MM.1S (cell line): ENCODE measurements at regions not wholly inside any gene's neighbourhood (a gene's known extent, or its start where the extent isn't known, plus 50 kb on each side); places are given as distances from the start of the nearest gene placed in this dataset.

Experiments
- DNase-seq: peaks from one replicate; pipeline ENCODE4 v3.0.0-alpha.2; 2015
- H2AFZ ChIP-seq: fragments of 300-600 bp; sonication (generic); 2 replicates; pipeline ENCODE4 v1.6.0; 2016; ENCODE audit warnings: antibody characterized with exemption, low read length
- H3F3A ChIP-seq: fragments of 300-600 bp; sonication (generic); 2 replicates; pipeline ENCODE4 v1.6.1; 2016; ENCODE audit warnings: mild to moderate bottlenecking, antibody characterized with exemption, low read length, moderate library complexity, mixed read lengths; ENCODE audit not compliant: insufficient read depth
- H3K27ac ChIP-seq: fragments of 300-600 bp; sonication (generic); 2 replicates; pipeline ENCODE4 v1.5.1; 2016; ENCODE audit warnings: mild to moderate bottlenecking, low read length
- H3K27me3 ChIP-seq: fragments of 300-600 bp; sonication (generic); replicated peaks from 2 replicates; pipeline ENCODE4 v1.6.0; 2016; ENCODE audit warnings: low read length; ENCODE audit not compliant: insufficient read depth
- H3K36me3 ChIP-seq: fragments of 300-600 bp; sonication (generic); replicated peaks from 2 replicates; pipeline ENCODE4 v1.6.1; 2016; ENCODE audit warnings: mild to moderate bottlenecking, low read length, mixed read lengths; ENCODE audit not compliant: insufficient read depth
- H3K4me1 ChIP-seq: fragments of 300-600 bp; sonication (generic); 2 replicates; pipeline ENCODE4 v1.6.1; 2016; ENCODE audit warnings: low read length, mixed read lengths
- H3K4me2 ChIP-seq: fragments of 300-600 bp; sonication (generic); 2 replicates; pipeline ENCODE4 v1.6.0; 2016; ENCODE audit warnings: low read depth, low read length
- H3K4me3 ChIP-seq: fragments of 300-600 bp; sonication (generic); 2 replicates; pipeline ENCODE4 v1.5.1; 2016; ENCODE audit warnings: low read length, mixed read lengths
- H3K79me2 ChIP-seq: fragments of 300-600 bp; sonication (generic); 2 replicates; pipeline ENCODE4 v1.6.1; 2016; ENCODE audit warnings: mixed run types, low read length, mixed read lengths
- H3K9ac ChIP-seq: fragments of 300-600 bp; sonication (generic); 2 replicates; pipeline ENCODE4 v1.6.1; 2016; ENCODE audit warnings: low read length, mixed read lengths
- H3K9me2 ChIP-seq: fragments of 300-600 bp; sonication (generic); replicated peaks from 2 replicates; pipeline ENCODE4 v1.6.1; 2016; ENCODE audit warnings: mild to moderate bottlenecking, low read length, mixed read lengths; ENCODE audit not compliant: insufficient read depth
- H3K9me3 ChIP-seq: fragments of 300-600 bp; sonication (generic); replicated peaks from 2 replicates; pipeline ENCODE4 v1.6.1; 2016; ENCODE audit warnings: mild to moderate bottlenecking, low read length, mixed read lengths; ENCODE audit not compliant: insufficient read depth
- H4K20me1 ChIP-seq: fragments of 300-600 bp; sonication (generic); 2 replicates; pipeline ENCODE4 v1.6.1; 2016; ENCODE audit warnings: mild to moderate bottlenecking, low read length, moderate library complexity, mixed read lengths; ENCODE audit not compliant: insufficient read depth
- EZH2 ChIP-seq: fragments of 300-600 bp; sonication (generic); optimal IDR thresholded peaks from 2 replicates; pipeline ENCODE3; 2017; ENCODE audit warnings: low read depth, mild to moderate bottlenecking, antibody characterized with exemption, low read length, mixed read lengths
- EZH2phosphoT487 ChIP-seq: fragments of 300-600 bp; sonication (generic); IDR thresholded peaks from 2 replicates; pipeline ENCODE4 v1.6.1; 2018; ENCODE audit warnings: antibody characterized with exemption, low read length
- TF ChIP-seq, protein P1 (sequence below): fragments of 300-600 bp; sonication (generic); IDR thresholded peaks from 2 replicates; pipeline ENCODE4 v1.5.1; 2016; ENCODE audit warnings: antibody characterized with exemption, low read length, mixed read lengths

DNA sequence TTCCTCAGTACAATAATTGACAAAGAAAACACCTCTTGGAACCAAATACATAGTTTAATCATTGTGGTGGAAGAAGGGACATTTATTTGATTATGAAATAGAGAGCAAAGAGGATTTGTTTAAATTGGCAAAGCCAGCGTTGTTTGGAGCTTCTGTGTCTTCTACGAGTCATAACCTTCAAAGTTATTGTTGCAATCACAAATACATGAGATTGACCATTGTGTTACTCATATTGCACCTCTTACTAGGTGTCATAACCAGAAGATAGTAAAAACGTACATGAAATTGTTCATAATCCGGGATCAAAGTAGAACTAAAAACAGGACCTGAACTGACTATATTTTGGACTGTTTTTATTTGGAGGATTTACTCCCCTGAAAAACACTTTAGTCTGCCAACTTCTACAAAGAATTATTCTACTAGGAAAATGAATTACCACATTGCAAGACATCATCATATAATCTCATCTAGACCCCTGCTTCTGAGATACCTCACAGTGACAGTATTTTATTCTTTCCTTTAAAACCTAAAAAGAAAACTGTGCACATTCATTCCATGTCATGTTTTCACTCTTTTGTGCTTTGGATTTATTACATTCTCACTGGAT is 151.7 kb upstream of the KLF7 start:
- Histone ChIP-seq H3K9me2 (no peaks in the 10 kb centered on the region), H3K4me2 (no peak overlapping the region), H2AFZ (no peak overlapping the region), H3K4me1 (no peaks in the 10 kb centered on the region), H3K9me3 (no peaks in the 10 kb centered on the region), H4K20me1 (no peaks in the 10 kb centered on the region), H3K36me3 (no peaks in the 10 kb centered on the region), H3K27ac (no peak overlapping the region), H3F3A (no peaks in the 10 kb centered on the region), H3K9ac (no peak overlapping the region), H3K4me3 (no peak overlapping the region), H3K79me2 (no peaks in the 10 kb centered on the region), H3K27me3 (no peaks in the 10 kb centered on the region)
- TF ChIP-seq EZH2 (no peak), EZH2phosphoT487 (no peak)
- TF ChIP-seq, protein P1, sequence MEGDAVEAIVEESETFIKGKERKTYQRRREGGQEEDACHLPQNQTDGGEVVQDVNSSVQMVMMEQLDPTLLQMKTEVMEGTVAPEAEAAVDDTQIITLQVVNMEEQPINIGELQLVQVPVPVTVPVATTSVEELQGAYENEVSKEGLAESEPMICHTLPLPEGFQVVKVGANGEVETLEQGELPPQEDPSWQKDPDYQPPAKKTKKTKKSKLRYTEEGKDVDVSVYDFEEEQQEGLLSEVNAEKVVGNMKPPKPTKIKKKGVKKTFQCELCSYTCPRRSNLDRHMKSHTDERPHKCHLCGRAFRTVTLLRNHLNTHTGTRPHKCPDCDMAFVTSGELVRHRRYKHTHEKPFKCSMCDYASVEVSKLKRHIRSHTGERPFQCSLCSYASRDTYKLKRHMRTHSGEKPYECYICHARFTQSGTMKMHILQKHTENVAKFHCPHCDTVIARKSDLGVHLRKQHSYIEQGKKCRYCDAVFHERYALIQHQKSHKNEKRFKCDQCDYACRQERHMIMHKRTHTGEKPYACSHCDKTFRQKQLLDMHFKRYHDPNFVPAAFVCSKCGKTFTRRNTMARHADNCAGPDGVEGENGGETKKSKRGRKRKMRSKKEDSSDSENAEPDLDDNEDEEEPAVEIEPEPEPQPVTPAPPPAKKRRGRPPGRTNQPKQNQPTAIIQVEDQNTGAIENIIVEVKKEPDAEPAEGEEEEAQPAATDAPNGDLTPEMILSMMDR, result no peak
- no peak for DNase-seq

DNA sequence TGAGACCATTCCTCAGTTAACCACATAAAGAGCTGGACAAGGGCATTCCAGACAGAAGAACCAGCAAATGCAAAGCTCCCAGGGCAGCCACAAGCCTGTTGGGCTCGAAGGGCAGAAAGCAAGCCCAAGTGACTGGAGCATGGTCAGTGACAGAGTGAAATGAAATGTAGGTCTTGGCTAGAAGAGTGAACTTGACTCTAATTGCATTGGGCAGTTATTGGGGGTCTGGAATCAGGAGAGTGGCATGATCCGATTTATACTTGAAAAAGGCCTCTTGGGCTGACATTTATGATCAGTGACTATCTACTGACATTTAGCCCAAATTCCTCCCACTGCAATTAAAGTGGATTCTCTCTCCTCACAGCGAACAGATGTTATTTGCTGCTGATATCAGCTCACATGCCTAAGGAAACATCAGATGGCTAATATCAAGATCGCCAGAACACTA is 152.5 kb upstream of the KLF7 start:
- Histone ChIP-seq H3K9me2 (no peaks in the 10 kb centered on the region), H3F3A (no peaks in the 10 kb centered on the region), H2AFZ (no peak overlapping the region), H3K27ac (no peak overlapping the region), H3K4me3 (no peak overlapping the region), H3K79me2 (no peaks in the 10 kb centered on the region), H4K20me1 (no peaks in the 10 kb centered on the region), H3K27me3 (no peaks in the 10 kb centered on the region), H3K4me2 (no peak overlapping the region), H3K9me3 (no peaks in the 10 kb centered on the region), H3K36me3 (no peaks in the 10 kb centered on the region), H3K9ac (no peak overlapping the region), H3K4me1 (no peaks in the 10 kb centered on the region)
- DNase-seq, result no peak
- TF ChIP-seq, protein P1, result no peak
- no peak for TF ChIP-seq EZH2phosphoT487
- no peak for TF ChIP-seq EZH2

DNA sequence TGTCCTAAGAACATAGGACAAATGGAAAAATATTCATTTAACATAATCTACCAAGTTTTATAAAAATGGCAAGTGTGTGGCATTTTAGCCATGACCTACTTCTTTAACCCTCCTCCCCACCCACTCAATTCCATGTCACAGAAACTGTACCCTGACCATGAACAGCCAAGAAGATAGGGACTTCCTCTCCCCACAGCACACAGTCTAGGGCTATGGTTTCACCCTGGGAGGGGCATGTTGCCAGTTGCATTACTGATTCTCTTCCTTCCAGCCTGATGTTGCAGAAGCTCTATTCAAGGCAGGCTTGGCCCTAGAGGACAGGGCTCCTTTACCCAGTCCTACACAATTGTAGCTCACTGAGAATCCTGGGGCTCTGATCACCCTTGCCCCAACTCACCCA is 153.6 kb upstream of the KLF7 start:
- Histone ChIP-seq H3K27me3 (no peaks in the 10 kb centered on the region), H3K4me1 (no peaks in the 10 kb centered on the region), H3K9me2 (no peaks in the 10 kb centered on the region), H3K9ac (no peak overlapping the region), H3K27ac (no peak overlapping the region), H3K9me3 (no peaks in the 10 kb centered on the region), H4K20me1 (no peaks in the 10 kb centered on the region), H3K4me2 (no peak overlapping the region), H3F3A (no peaks in the 10 kb centered on the region), H2AFZ (no peak overlapping the region), H3K4me3 (no peak overlapping the region), H3K79me2 (no peaks in the 10 kb centered on the region), H3K36me3 (no peaks in the 10 kb centered on the region)
- TF ChIP-seq, protein P1, result no peak
- TF ChIP-seq EZH2 (no peak), EZH2phosphoT487 (no peak)
- DNase-seq, result no peak
